KG1 (cell line): ENCODE measurements at regions not wholly inside any gene's neighbourhood (a gene's known extent, or its start where the extent isn't known, plus 50 kb on each side); places are given as distances from the start of the nearest gene placed in this dataset.

Source experiments
- DNase-seq: peaks from one replicate; lab custom pipeline; 2025; lab: John Stamatoyannopoulos, UW

- no peak for DNase-seq
Measured at GRCh38 chr10:33546031-33546430, 211.6 kb upstream of the NRP1 start.

DNA sequence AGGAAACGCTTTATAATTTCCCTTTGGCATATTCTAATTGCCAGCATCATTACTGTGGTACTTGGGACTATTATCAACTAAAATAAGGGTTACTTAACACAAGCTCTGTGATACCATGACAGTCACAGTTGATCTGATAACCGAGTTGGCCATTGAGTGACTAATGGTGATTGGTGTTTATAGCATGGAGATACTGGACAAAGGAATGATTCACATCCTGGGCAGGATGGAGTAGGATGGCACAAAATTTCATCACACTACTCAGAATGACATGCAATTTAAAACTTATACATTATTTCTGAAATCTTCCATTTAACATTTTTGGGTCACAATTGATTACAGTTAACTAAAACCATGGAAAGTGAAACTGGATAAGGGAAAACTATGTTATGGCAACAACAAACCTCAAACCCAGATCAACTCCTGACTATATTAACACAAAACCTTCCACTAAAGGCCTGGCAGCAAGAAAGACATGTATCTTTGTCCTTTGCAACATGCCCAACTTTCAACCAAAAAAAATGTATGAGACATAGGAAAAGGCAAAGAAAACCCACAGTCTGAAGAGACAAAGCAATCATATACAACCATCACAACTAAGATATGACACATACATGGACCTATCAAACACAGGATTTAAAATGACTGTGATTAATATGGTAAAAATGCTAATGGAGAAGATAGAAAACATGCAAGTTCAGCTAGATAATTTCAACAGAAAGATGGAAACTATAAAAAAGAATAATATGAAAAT lies 208.5 kb upstream of the NRP1 start:
- no peak for DNase-seq

- DNase-seq, result no peak
Measured at GRCh38 chr10:33539116-33539515, 204.6 kb upstream of the NRP1 start.

GRCh38 chr10:33537066-33537465 lies 202.6 kb upstream of the NRP1 start:
- no peak for DNase-seq

DNA sequence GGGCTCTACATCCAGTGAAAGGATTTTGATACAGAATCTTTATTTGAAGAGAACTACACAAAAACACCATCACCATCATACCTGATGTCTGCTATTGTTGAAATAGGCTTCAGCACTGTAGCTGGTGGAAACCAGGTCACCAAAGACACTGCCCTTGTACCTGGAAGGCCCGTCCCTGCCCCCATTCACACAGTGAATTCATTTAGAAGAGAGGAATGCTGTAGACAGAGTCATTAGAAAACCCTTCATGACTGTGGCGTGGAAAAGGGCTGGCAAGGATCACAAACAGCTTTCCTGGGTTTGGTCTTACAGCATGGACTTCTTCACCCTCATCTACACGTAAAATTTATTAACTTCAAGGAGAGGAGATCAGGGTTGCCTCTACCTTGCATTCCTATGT lies 202.0 kb upstream of the NRP1 start:
- DNase-seq, result no peak

DNA sequence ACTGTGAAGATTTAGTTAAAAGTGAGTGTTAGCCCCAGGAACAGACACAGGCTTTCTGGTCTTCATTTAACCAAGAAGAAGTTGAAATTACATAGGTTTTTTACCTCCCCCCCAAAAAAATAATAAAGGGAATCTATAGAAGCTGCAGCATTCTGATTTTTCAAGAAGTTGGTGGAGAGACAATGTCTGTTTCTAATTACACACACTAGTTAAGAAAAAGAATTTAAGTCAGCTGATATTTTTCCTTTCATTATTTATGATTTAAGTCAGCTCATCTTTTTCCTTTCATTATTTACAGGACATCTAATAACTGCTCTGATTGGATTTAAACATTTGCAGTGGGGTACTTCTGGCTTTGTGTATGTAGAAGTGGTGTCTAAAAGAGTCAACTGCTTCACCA lies 201.4 kb upstream of the NRP1 start:
- no peak for DNase-seq

GRCh38 chr10:33534416-33534815 lies 199.9 kb upstream of the NRP1 start:
- DNase-seq, result no peak

- no peak for DNase-seq
Measured at GRCh38 chr10:33533612-33534011, 199.1 kb upstream of the NRP1 start.

GRCh38 chr10:33532901-33533300 lies 198.4 kb upstream of the NRP1 start:
- no peak for DNase-seq

DNA sequence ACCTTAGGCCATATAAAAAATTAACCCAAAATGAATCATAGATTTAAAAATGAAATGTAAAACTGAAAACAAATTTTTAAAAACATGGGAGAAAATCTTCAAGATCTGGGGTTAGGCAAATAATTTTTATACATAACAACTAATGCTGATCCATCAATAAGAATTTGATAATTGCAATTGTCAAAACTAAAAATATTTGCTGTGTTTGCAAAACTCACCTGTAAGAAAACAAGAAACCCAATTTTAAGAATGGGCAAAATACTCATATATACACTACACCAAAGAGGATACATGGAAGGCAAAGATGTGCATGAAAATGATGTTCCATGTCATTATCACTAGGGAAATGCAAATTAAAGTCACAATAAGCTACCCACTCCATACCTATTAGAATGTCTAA lies 194.8 kb upstream of the NRP1 start:
- DNase-seq, result no peak

DNA sequence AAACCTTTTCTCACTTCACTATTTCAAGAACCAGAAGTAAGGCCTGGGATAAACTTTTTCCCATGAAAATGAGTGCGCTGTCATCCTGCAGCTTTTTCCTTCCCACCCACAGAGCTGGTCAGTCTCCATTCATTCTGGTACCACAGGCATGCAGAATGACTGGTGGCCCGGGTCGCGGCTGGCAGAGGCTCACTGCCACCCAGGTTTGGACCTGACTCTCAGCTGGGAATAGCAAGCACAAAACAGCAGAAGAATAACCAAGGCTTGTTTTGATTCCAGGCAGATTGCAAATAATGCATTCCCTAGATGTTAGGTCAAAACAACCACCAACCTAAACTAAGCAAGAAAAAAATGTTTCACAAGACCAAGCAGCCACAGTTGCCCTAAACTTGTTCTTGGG lies 190.5 kb upstream of the NRP1 start:
- no peak for DNase-seq

DNA sequence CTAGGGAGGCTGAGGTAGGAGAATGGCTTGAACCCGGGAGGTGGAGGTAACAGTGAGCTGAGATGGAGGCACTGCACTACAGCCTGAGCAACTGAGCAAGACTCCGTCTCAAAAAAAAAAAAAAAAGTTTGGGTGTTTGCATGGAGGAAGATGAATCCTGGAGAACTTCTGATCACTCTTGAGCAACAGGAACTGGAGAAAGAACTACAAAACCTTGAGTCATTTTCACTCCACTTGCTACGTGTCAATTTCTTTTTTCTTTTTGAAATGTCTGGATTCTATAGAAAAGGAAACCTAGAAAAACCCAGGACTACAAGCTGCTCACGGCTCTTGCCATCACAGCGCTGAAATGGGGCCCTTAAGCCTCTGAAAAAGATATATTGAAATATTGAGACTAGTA lies 189.6 kb upstream of the NRP1 start:
- DNase-seq, result no peak

GRCh38 chr10:33523236-33523792 lies 188.8 kb upstream of the NRP1 start:
- no peak for DNase-seq

GRCh38 chr10:33521904-33522303 lies 187.4 kb upstream of the NRP1 start:
- DNase-seq, result no peak

GRCh38 chr10:33521062-33521461 lies 186.6 kb upstream of the NRP1 start:
- DNase-seq, result no peak

GRCh38 chr10:33520223-33520622 lies 185.8 kb upstream of the NRP1 start:
- DNase-seq, result no peak

GRCh38 chr10:33519130-33519860 lies 184.8 kb upstream of the NRP1 start:
- no peak for DNase-seq

- DNase-seq, result no peak
Measured at GRCh38 chr10:33510206-33510605, 175.7 kb upstream of the NRP1 start.

- peak; percentile 31 for DNase-seq
Measured at GRCh38 chr10:33509231-33509831, 174.9 kb upstream of the NRP1 start.

- no peak for DNase-seq
Measured at GRCh38 chr10:33507662-33508425, 173.4 kb upstream of the NRP1 start.

GRCh38 chr10:33506838-33507661 lies 172.6 kb upstream of the NRP1 start:
- no peak for DNase-seq
